Cardiac muscle cell (in vitro differentiated cells and primary cell): ENCODE measurements at regions not wholly inside any gene's neighbourhood (a gene's known extent, or its start where the extent isn't known, plus 50 kb on each side); places are given as distances from the start of the nearest gene placed in this dataset.

Source experiments
- DNase-seq, 2 donors: peaks; one replicate each; pipeline versions ENCODE4 v3.0.0 to v3.0.0-alpha.2; 2010 to 2017; ENCODE audit warnings: low read depth in 1 of 2, low spot score in 1 of 2
- H3K27ac ChIP-seq: fragments of 200-600 bp; sonication (generic); 2 replicates; pipeline ENCODE4 v1.5.1; 2016
- H3K27me3 ChIP-seq: fragments of 200-600 bp; sonication (generic); 2 replicates; pipeline ENCODE4 v1.6.0; 2016; ENCODE audit warnings: control low read depth
- H3K36me3 ChIP-seq: fragments of 200-600 bp; sonication (generic); 2 replicates; pipeline ENCODE4 v1.5.1; 2016; ENCODE audit warnings: control low read depth
- H3K4me1 ChIP-seq: fragments of 200-600 bp; sonication (generic); 2 replicates; pipeline ENCODE4 v1.8.1; 2017; ENCODE audit warnings: low read depth, mild to moderate bottlenecking, mixed run types
- H3K4me3 ChIP-seq: fragments of 200-600 bp; sonication (generic); 2 replicates; pipeline ENCODE4 v1.5.1; 2016; ENCODE audit warnings: mild to moderate bottlenecking
- H3K9me3 ChIP-seq: fragments of 200-600 bp; sonication (generic); 2 replicates; pipeline ENCODE4 v1.5.1; 2017; ENCODE audit warnings: low read depth, mild to moderate bottlenecking, control low read depth
- TF ChIP-seq, protein P1 (sequence below): IDR thresholded peaks from 2 replicates; pipeline ENCODE4 v1.5.1; 2012; ENCODE audit warnings: low read depth, mild to moderate bottlenecking, low read length

DNA sequence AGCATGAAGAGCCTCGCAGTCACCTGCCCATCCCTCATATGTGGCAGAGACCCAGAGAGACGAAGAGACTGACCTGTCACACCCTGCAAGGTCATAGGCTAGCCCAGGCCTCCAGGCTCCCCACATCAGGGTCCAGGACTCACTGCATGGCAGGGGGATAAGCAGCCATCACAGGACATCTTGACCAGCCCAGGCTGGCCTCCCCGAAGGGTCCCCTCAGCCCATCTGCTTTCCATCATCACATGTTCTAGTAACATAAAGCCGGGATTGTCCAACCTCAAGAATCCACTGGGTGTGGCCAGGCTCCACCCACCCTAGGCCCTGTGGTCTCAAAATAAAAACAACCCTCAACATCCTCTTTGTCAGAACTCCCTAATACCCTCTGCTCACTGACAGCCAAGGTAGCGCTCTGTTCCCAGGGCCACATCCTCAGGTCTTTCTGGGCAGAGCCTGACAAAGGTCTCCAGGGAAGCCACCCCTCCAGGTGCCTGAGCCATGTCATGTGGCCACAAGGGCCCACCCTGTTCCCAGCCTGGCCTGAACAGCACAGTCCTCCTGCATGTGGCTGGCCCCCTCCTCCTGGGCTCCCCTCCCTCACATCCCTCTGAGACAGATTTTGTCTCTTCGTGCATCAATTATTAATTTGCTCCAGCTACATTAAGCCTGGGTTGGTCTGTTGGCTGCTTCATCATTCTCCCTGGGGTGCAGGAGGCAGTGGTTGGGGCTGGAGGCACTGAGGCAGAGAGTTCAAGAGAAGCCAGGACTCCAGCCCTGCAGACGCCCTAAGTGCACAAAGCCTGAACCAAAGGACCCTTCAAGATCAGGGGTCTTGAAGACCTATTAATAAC, 131.8 kb upstream of the UNC5B start:
- TF ChIP-seq, protein P1, sequence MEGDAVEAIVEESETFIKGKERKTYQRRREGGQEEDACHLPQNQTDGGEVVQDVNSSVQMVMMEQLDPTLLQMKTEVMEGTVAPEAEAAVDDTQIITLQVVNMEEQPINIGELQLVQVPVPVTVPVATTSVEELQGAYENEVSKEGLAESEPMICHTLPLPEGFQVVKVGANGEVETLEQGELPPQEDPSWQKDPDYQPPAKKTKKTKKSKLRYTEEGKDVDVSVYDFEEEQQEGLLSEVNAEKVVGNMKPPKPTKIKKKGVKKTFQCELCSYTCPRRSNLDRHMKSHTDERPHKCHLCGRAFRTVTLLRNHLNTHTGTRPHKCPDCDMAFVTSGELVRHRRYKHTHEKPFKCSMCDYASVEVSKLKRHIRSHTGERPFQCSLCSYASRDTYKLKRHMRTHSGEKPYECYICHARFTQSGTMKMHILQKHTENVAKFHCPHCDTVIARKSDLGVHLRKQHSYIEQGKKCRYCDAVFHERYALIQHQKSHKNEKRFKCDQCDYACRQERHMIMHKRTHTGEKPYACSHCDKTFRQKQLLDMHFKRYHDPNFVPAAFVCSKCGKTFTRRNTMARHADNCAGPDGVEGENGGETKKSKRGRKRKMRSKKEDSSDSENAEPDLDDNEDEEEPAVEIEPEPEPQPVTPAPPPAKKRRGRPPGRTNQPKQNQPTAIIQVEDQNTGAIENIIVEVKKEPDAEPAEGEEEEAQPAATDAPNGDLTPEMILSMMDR: no peak
- H3K4me3 ChIP-seq: no peak overlapping the region
- DNase-seq: no peak
- H3K27ac ChIP-seq: no peak overlapping the region
- H3K36me3 ChIP-seq: no peaks in the 10 kb centered on the region
- H3K9me3 ChIP-seq: no peaks in the 10 kb centered on the region
- peaks cover 15% of the 10 kb centered on the region for H3K4me1 ChIP-seq
- H3K27me3 ChIP-seq: no peaks in the 10 kb centered on the region

DNA sequence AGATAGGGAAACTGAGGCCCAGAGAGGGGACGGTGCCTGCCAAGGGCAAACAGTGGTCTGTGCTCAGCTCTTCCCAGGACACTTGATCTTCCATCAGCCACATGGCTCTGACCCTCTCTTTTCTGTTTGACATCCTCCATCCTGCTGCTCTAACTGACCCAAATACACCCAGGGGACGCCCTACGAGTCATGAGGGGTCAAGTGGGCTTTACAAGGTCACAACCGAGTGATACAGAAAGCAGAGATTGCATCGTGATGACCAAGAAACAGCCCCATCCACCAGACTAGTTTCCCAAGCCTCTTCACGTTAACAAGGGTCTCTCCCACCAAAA, 131.2 kb upstream of the UNC5B start:
- H3K36me3 ChIP-seq: no peaks in the 10 kb centered on the region
- H3K27ac ChIP-seq: no peak overlapping the region
- peaks cover 18% of the 10 kb centered on the region for H3K4me1 ChIP-seq
- DNase-seq: no peak
- no peak overlapping the region for H3K4me3 ChIP-seq
- no peaks in the 10 kb centered on the region for H3K9me3 ChIP-seq
- no peaks in the 10 kb centered on the region for H3K27me3 ChIP-seq
- TF ChIP-seq, protein P1: no peak

DNA sequence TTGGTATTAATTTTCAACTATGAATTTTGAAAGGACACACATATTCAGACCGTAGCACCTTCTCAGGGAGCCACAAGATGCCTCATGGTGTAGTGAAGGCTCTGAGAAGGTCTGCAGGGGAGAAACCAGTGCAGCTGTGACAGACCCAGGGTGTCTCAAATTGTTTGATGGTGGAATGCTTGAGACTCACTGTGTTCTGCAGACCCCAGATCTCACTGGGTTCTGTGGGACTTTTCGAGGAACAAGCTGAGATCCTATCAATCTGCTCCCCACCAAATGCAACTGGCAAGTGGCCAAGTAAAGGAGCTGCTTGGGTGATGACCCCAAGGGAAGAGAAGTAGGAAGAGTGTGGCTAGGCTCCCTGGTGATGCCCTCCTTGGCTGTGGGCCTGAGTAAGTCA, 130.5 kb upstream of the UNC5B start:
- TF ChIP-seq, protein P1: no peak
- DNase-seq: no peak
- H3K9me3 ChIP-seq: no peaks in the 10 kb centered on the region

DNA sequence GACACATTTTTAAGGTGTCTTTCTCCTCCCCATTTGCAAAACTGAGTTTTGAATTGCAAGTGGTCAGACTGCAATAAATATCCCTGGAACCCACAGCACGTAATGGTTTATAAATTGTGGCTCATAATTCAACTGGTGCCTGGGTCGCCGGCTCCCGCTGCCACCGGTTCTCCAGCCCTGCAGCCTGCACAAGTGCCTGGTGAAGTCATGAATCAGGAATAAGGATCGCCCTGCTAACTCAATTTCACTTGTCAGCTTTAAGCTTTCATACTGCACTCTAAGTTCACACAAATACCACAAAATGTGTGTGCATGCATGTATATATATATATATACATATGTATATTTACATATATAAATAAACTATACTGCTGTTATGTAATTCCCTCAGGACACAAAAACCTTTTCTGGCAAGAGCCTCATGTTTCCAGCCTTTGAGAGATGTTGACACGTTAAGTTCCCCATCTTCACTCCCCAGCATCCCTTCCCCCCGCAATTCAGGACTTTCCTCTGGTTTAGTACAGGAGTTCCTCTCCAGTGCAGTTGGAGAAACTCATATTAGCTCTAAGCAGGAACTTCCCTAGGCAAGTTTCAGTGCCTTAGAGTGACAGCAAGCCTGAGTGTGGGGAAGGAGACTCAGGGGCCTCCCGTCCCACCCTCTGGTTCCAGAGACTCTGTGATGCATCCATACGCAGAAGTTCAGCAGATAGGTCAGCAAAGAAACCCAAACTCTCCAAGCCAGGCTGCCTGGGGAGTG, 129.2 kb upstream of the UNC5B start:
- H3K27me3 ChIP-seq: no peaks in the 10 kb centered on the region
- no peaks in the 10 kb centered on the region for H3K9me3 ChIP-seq
- TF ChIP-seq, protein P1: no peak
- H3K27ac ChIP-seq: no peak overlapping the region
- no peak for DNase-seq
- no peak overlapping the region for H3K4me3 ChIP-seq
- peaks cover 8% of the 10 kb centered on the region for H3K4me1 ChIP-seq
- no peaks in the 10 kb centered on the region for H3K36me3 ChIP-seq

More for the DNA sequence above, 130.5 kb upstream of the UNC5B start:
- H3K27me3 ChIP-seq: no peaks in the 10 kb centered on the region
- no peaks in the 10 kb centered on the region for H3K36me3 ChIP-seq
- H3K4me1 ChIP-seq: peaks cover 11% of the 10 kb centered on the region
- no peak overlapping the region for H3K27ac ChIP-seq
- H3K4me3 ChIP-seq: no peak overlapping the region

DNA sequence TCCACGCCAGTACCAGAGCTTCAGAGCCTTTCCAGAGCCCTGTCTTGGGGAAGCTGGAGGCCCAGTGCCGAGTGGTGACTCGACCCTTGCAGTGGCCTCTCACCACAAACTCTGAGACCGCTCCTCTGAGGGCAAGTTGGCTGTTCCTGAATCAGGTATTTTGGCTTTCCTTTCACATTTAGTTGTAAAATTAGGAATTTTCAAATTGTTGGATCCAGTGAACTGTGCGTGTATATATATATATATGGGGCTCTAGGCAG, 128.7 kb upstream of the UNC5B start:
- no peaks in the 10 kb centered on the region for H3K27me3 ChIP-seq
- TF ChIP-seq, protein P1: no peak
- peaks cover 8% of the 10 kb centered on the region for H3K4me1 ChIP-seq
- H3K36me3 ChIP-seq: no peaks in the 10 kb centered on the region
- no peak overlapping the region for H3K4me3 ChIP-seq
- no peak overlapping the region for H3K27ac ChIP-seq
- DNase-seq: no peak
- H3K9me3 ChIP-seq: no peaks in the 10 kb centered on the region
